GM18861 (cell line): ENCODE measurements at regions not wholly inside any gene's neighbourhood (a gene's known extent, or its start where the extent isn't known, plus 50 kb on each side); places are given as distances from the start of the nearest gene placed in this dataset.
"Not testable (repeated sequence)": the region's sequence is repeated elsewhere in the genome, so short reads cannot be mapped to it uniquely, and the experiment has no call there.

Source experiments
- ATAC-seq: cut with Tn5 transposase; IDR thresholded peaks from one replicate; pipeline ENCODE4 v1.9.1; 2021; ENCODE audit not compliant: unreplicated experiment

DNA sequence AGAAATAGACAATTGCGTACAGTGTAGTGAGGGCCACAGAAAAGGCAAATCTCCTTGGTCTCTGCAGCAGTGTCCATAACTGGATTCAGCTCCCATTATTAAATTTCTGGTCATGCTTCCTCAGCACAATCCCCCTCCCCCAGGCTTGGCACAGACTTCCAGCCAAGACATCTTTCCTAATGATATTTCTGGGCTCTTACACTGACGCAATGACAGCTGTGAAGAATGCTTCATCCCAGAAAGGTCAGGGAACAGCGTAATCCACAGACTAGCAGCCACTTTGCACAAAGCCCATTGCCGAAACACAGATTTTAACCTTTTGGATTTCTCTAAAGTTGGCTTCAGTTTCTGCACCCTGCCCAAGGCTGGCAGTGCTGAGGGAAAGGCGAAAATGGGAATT, 597.6 kb upstream of the CPEB2 start:
- no peak for ATAC-seq

DNA sequence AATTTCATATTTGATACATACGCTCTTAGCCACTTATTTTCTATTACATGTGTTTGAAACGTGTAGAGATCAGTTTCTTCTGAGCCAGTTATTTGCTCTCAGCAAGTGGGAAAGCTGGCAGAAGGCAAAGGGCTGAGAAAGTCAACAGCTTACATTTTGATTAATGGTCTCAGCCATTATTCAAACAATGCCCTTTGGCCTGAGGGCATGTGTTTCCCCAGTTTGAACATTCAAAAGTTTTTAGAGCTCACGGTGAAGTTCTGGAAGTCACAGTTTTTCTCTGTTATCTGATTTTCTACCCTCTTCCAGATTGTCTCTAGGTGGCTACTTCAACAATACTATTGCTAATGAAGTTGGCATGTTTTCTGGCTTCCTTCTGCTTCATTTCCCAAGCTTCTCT, 591.8 kb upstream of the CPEB2 start:
- no peak for ATAC-seq

DNA sequence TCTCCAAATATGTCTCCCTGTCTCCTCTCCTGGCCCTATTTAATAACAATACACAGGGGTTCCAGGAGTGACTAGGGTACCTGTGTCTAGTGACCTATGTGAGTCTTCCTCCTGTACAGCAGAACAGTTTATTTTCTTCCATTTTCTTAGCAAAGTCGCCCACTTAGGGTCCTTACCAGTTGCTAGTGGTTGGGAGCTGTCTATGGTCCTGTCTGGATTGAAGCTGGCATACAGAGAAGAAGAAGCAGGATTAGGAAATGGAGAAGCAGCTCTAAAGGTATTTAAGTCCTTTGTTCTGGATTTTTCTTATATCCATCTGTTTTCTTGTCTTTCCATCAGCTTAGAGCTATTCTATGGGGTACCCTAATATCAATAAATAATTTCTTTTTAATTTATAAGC, 587.1 kb upstream of the CPEB2 start:
- ATAC-seq = no peak

DNA sequence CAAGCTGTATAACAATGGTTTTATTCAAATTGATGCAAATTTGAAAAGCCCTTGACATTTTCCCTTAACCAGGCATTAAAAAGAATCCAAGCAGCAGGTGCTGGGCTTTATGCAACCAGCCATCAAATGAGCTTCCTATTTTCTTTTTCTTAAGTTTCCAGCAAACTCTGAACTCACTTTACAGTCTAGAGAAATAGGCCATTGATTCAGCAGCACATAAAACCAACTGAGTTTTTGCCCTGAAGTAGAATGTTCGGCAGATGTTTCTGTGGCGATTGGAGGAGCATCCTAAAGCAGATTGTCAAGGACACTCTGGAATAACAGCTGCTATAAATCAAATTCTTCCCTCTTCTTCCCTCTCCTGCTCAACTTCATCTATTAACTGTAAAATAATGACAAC, 582.8 kb upstream of the CPEB2 start:
- no peak for ATAC-seq

DNA sequence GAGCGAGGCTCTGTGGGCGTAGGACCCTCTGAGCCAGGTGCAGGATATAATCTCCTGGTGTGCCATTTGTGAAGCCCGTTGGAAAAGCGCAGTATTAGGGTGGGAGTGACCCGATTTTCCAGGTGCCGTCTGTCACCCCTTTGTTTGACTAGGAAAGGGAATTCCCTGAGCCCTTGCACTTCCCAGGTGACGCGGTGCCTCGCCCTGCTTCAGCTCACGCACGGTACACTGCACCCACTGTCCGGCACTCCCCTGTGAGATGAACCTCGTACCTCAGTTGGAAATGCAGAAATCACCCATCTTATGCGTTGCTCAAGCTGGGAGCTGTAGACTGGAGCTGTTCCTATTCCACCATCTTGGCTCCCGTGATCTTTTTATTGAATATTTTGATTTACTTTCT, 576.0 kb upstream of the CPEB2 start:
- ATAC-seq = not testable (repeated sequence)

DNA sequence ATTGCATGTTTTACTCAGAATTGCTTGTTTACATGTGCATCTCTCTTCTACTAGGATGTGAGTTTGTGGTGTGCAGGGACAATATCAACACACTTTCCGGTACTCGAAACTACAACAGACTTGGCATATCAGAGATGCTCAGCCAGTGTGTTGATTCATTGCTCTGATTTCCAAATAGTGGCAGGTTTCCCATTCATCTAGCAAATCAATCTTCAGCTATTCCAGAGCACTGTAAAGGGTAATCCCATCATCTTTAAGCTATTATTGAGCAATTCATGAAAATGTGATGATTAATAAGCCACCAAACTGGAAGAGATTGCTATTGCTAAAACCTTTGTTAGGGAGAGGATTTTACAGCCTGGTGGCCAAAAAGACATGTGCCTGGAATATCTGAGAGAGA, 574.2 kb upstream of the CPEB2 start:
- no peak for ATAC-seq

DNA sequence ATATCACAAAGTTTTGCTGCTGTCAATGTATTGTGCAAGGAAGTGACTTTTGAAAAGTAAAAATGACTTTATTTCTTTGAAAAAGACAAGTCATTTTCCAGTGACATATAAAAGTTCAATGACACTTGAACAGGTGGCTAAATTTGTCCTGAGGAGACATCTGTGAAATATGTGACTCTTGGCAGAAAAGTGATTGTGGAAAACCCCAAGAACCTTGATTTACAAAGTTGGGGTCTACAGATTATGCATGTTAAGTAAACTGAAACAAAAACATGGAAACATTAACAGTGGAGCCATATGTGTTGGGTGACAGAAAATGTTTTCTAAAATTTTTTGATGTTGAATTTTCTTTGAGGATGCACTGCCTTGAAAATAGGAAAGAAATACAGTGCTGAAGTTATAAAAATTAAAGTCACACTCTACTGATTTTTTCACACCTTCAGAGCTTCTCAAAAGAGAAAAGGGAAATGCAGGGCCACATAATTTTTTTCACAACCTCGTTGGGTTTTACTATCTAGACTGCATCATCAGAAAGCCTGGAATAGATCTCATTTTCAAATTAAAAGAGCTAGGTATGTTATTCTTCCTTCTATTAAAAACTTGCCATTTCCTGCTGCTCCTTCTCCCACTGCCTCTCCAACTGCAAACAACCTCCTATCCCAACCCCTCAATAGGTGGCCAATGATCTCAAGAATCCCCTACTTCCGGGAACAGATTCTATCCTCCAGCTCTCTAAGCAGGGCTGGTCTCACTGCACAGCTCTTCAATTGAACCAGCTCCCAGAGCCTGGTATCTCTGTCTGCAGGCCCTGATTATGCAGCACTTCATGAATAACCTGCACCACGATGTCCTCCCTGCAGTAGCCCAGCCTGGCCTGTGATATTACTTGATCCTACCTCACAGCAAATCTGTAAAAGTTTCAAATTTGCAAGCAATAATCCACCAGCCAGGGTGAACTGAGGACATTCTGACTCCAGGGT, 570.8 kb upstream of the CPEB2 start:
- no peak for ATAC-seq

DNA sequence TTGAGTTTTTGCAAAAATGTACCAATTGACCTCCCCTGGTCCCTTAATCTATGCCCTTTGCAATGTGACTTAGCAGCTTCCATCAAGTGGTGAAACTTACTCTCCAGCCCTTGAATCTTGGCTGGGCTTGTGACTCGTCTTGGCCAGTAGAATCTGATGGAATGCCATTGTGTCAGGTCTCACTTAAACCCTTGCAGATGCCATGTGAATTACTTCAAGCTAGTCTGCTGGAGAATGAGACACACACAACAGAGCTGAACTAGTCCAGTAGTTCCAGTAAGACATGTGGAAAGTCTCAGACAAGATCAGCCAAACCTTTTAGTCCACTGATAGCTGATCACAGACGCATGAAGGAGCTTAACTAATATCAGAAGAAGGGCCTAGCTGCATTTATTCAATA, 567.8 kb upstream of the CPEB2 start:
- no peak for ATAC-seq

DNA sequence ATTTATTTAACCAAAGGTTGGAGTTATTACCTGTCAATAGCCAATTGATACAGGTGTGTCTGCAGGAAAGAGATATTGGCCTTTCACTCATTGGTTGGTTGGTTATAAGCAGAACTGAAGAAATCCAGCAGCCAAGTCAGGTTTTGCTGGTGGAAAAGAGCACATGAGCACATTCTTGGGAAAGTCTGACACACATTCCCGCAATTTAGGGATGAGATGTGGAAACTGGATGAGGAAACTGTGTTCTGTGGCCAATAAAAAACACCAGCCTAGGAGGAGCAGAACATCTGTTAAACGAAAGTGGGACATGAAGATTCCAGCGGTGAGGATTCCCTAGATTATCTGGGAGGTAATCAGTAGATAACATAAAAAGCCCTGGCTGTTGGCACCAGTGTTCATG, 567.4 kb upstream of the CPEB2 start:
- no peak for ATAC-seq

DNA sequence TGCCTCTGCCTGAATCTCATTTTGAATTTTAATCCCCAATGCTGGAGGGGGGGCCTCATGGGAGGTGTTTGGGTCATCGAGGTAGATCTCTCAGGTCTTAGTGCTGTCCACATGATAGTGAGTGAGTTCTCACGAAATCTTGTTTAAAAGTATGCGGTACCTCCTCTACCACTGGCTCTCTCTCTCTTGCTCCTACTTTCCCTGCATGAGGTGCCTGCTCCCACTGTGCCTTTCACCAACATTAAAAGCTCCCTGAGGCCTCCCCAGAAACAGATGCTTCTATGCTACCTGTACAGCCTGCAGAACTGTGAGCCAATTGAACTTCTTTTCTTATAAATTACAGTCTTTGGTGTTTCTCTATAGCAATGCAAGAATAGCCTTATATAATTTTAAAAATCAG, 560.7 kb upstream of the CPEB2 start:
- no peak for ATAC-seq

DNA sequence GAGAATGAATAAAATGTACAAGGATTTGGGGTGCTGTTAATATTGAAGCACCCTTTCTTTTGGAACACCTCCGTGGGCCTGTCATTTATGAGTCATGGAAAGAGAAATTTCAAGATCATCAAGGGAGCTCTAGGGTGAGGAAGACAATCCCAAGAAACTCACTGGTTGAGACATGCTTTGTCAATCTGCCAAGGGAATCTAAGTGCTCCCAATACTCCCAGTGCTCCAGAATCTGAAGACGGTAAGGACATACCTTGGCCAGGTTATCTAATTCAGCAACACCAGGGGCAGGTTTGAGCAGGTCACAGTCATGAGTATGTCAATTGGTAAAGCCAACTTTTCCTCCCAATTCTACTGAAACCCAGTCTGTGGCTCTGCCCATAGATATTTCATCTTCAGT, 556.4 kb upstream of the CPEB2 start:
- ATAC-seq = no peak

DNA sequence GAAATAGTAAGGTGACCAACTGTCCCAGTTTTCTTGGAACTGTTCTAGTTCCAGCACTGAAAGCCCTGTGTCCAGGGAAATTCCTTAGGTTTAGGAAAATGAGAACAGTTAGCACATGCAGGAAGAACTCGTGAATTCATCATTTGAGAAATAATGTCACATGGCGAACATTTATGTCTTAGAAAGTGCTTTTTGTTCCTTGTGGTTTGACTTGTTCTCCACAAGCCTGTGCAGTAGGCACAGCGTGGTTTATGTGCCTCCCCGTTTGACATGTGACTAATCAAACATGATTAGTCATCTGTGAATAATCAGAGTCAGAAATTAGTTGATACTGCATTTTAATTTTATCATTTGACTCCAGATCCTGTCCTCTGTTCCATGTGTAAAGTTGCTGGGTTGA, 556.0 kb upstream of the CPEB2 start:
- ATAC-seq = no peak

DNA sequence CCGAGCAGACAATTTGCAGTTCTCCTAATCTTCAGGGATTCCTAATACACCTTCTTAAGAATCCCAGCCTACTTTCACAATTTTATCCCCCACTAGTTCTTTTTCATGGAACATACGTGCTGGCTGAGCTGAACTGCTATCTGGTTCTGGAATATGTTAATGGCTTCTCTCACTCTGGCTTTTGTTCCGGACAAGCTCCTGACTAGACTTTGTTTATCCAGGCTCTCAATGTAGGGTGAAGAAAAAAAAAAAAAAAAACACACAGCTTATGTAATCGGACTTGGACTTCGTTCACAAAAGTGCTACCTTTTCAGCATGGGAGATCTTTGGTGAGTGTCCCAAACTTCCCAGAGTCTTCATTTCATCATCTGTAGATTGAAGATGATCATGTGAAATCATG, 555.4 kb upstream of the CPEB2 start:
- no peak for ATAC-seq

DNA sequence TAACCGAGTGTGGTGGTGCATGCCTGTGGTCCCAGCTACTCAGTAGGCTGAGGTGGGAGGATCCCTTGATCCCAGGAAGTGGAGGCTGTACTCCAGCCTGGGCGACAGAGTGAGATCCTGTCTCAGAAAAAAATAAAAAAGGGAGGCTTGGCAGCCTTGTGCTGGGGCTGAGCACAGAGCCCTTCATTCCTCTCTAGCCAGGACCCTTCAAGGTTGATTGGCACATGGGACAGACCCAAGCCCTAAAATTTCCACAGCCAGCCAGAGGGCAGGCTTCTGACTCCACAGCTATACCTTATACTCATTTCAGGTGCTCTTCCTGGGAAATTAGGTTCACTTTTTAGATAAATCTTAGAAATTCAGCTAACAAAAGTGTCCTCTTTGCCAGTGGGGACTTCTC, 553.0 kb upstream of the CPEB2 start:
- ATAC-seq = no peak

DNA sequence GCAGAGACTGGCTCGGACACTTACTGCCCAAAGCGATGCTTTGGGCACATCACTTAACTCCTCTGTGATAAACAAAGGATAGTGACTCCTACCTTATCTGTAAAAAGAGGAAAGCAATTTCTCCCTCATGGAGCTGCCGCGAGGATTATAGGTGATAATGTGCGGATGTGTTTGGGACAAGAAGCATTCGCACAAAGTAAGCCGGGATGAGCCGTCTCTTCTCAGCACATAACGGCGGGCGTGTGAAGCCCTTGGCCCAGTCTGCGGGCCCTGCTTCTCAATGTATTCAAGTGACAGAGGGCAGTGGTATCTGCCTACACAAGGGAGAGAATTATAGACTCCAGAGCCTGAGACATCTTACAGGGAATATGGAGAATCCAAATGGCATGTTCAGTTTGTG, 550.3 kb upstream of the CPEB2 start:
- no peak for ATAC-seq

DNA sequence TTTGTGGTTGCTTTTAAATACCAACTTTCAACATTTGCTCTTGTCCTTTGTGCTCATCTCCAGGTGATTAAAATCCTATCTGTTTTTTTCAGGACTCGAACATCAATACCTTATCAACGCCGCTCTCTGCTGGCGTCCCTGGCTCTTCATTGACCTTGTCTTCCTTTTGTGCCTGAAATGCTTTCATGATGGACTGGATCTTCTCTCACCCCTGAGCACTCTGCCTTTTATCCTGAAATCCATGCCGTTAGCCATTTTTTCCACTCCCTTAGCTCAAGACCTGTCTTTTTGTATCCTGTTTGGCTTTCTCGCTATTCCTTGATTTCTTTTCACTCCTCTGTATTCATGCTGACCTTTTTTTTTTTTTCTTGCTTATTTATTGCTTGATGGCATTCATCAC, 549.5 kb upstream of the CPEB2 start:
- no peak for ATAC-seq

DNA sequence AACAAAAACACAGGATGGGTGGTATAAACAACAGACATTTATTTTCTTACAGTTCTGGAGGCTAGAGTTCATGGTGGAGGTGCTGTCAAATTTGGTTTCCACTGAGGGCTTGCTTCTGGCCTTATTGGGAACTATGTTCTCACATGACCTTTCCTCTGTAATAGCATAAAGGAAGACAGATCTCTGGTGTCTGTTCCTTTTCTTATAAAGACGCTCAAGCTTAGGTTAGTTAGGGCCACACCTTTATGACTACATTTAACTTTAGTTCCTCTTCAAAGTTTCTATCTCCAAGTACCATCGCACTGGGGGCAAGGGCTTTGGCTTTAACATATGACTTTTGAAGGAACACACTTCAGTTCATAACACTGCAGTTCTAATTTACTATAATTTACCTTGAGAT, 543.8 kb upstream of the CPEB2 start:
- no peak for ATAC-seq

DNA sequence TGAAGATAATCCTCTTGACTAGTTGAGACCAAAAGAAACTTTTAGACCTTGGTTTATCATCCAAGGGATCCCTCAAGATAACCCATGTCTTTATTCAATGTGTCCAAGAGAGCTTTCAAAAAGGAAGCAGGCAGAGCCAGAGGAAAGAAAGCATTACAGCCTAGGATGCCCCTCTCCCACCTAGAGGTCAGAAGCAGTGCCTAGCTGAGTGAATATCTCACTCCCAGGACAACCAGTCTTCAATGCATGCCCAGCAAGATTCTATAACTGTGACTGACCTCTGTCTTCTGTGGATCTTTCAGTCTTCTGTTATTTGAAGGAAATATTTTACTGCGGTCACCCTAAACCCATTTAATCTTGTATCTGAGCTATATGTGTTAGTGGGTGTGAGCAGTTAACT, 537.2 kb upstream of the CPEB2 start:
- no peak for ATAC-seq

DNA sequence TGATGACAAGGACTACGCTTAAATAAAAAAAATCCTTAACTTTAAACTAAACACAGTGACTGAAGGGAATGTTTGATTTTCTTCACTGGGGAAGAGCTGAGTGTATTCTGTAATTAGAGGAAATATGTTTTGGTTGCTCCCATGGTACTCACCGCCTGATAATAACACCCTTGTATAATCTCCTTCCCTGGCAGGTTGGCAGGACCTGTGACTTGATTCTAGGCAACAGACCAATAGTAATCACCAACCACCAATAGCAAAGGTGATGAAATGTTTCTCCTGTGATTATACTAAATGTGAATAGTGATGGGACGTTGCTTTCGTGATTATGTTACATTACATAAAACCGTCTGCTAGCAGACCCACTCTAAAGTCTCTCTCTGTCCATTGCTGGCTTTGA, 536.8 kb upstream of the CPEB2 start:
- no peak for ATAC-seq

DNA sequence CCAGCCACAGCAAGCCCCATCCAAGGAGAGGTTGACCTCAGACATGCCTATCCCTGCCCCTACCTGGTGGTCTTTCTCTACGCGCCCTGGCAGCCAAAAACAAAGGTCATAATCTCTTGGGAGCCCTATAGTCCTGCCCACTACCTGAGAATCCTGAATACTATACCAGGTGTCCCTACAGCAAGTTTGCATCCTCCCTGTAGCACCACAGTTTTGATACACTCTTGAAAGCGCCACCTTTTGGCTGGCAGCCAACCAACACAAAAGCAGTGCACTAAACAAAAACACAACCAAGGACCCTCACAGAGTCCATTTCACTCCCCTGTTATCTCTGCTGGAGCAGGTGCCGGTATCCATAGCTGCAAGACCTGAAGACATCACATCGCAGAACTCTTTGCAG, 523.8 kb upstream of the CPEB2 start:
- ATAC-seq = no peak

DNA sequence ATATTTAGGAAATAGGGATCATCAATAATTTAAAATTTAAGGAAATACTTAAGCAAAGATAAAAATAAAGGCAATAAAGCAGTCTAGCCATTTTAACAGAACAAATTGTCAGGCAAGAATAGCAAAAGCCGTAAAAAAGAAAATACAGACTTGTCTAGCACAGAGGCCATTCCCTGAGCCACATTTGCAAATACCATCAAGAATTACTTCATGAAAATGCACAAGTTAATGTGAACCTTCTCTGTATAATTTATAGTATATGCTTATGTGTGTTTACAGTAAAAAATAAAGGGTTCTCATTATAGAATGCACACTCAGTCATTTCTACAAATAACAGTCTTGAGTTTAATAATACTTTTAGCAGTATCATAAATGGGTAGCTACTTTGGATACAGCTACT, 505.9 kb upstream of the CPEB2 start:
- ATAC-seq = no peak

DNA sequence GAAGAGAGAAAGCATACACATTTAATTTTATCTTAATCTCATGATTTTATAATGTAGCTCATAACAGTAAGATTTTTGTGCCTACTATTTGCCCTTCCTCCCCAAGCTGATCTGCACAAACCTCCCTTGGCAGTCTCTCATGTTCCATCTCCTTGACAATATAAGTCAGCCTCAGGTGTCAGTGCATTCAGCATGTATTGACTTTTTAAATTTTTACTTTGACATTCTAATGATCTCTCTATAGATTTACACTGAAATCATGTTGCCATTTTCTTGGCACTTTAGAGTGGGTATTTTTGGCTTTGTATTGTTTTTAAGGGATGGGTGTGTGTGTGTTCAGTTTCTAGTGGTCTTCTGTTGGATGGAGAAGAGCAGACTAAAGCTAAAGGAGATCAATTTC, 505.3 kb upstream of the CPEB2 start:
- no peak for ATAC-seq

DNA sequence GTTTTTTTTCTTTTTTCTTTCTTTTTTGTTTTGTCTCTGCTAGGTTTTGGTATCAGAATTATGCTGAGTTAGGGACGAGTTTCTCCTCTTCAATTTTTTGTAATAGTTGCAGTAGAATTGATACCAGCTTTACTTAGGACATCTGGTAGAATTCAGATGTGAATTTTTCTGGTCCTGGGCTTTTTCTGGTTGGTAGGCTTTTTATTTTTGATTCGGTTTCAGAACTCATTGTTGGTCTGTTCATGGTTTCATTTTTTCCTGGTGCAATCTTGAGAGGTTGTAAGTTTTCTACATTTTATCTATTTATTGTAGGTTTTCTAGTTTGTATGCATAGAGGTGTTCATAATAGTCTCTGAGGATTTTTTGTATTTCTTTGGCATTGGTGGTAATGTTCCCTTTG, 498.1 kb upstream of the CPEB2 start:
- ATAC-seq = no peak
